Peyer's patch (tissue), 4 donors: ENCODE measurements at regions not wholly inside any gene's neighbourhood (a gene's known extent, or its start where the extent isn't known, plus 50 kb on each side); places are given as distances from the start of the nearest gene placed in this dataset.

ENCODE experiments used
- DNase-seq, 3 donors: peaks; one replicate each; pipeline ENCODE4 v3.0.0-alpha.2; 2017 to 2019
- H3K27ac ChIP-seq, 4 donors: fragments of 200-600 bp; sonication (generic); one replicate each; pipeline ENCODE4 v1.5.1; 2016 to 2019
- H3K27me3 ChIP-seq, 2 donors: fragments of 200-600 bp; sonication (generic); one replicate each; pipeline ENCODE4 v1.5.1; 2019
- H3K36me3 ChIP-seq, 3 donors: fragments of 200-600 bp; sonication (generic); one replicate each; pipeline ENCODE4 v1.5.1; 2016 to 2019
- H3K4me1 ChIP-seq, 4 donors: fragments of 200-600 bp; sonication (generic); one replicate each; pipeline ENCODE4 v1.5.1; 2016 to 2019
- H3K4me3 ChIP-seq, 4 donors: fragments of 200-600 bp; sonication (generic); 1 replicate in 3 of 4; 2 replicates in 1 of 4; pipeline ENCODE4 v1.5.1; 2016 to 2019; ENCODE audit warnings: mild to moderate bottlenecking in 1 of 4
- H3K9me3 ChIP-seq, 4 donors: fragments of 200-600 bp; sonication (generic); one replicate each; pipeline ENCODE4 v1.5.1; 2016 to 2019; ENCODE audit warnings: mild to moderate bottlenecking in 1 of 4
- POLR2A ChIP-seq, 2 donors: fragments of 450-650 bp; IDR thresholded peaks; one replicate each; pipeline ENCODE4 v1.5.1; 2017; ENCODE audit warnings: antibody characterized with exemption in 2 of 2, mild to moderate bottlenecking in 2 of 2, moderate library complexity in 2 of 2
- TF ChIP-seq, protein P1 (sequence below), 6 experiments: fragments of 450-650 bp in 4 of 6; fragments of 200-600 bp in 2 of 6; sonication (generic) in 1 of 6; IDR thresholded peaks; one replicate each; pipeline ENCODE4 v1.5.1; 2017 to 2019; ENCODE audit warnings: antibody characterized with exemption in 6 of 6, mild to moderate bottlenecking in 3 of 6, moderate library complexity in 1 of 6

DNA sequence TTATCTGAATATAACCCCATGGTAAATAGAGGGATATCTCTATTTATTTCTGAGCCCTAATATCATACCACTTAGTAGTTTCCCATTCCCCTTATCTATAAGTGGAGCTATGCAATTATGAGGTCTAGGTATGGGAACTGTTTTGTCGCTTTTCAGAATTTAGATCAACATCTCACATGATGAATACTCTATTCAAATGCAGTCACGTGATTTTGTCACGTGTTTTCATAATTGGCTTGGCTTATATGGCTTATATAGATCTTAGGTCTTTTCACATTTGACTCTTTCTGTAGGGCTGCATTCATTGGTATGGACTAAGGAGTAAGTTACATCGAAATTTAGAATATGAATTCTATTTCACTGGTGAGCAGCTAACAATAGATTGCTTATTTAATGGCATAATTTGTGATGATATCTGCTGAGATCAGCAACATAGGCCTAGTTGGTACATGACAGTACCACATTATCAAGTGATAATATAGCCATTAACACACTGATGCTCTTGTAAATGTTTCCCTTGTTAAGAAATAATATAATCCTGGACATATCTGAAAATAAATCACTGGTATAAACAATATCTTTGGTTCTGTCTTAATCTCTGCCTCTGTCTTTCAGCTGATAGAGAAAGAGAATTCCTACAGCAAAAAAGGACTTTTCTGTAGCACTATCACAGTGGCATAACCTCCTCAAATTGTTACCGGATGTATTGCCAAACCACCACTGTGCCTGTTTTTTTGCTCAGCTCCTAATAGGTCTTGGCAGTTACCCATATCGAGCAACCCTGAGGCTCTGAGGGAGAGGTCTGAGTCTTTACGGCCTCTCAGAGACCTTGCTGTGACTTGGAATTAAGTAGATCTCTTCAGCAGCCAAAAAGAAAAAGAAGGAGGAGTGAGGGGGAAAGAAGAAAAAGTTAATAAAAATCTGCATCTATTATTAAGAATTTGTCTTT is 357.1 kb downstream of the ZPLD1 start:
- Histone ChIP-seq H3K27me3 (no peaks in the 10 kb centered on the region), H3K9me3 (no peaks in the 10 kb centered on the region), H3K4me1 (no peaks in the 10 kb centered on the region), H3K27ac (no peak overlapping the region), H3K36me3 (no peaks in the 10 kb centered on the region), H3K4me3 (no peak overlapping the region)
- TF ChIP-seq POLR2A (IDR thresholded peaks at IDR 0.05) = no peak
- TF ChIP-seq, protein P1, sequence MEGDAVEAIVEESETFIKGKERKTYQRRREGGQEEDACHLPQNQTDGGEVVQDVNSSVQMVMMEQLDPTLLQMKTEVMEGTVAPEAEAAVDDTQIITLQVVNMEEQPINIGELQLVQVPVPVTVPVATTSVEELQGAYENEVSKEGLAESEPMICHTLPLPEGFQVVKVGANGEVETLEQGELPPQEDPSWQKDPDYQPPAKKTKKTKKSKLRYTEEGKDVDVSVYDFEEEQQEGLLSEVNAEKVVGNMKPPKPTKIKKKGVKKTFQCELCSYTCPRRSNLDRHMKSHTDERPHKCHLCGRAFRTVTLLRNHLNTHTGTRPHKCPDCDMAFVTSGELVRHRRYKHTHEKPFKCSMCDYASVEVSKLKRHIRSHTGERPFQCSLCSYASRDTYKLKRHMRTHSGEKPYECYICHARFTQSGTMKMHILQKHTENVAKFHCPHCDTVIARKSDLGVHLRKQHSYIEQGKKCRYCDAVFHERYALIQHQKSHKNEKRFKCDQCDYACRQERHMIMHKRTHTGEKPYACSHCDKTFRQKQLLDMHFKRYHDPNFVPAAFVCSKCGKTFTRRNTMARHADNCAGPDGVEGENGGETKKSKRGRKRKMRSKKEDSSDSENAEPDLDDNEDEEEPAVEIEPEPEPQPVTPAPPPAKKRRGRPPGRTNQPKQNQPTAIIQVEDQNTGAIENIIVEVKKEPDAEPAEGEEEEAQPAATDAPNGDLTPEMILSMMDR (IDR thresholded peaks at IDR 0.05) = no peak
- DNase-seq = no peak

DNA sequence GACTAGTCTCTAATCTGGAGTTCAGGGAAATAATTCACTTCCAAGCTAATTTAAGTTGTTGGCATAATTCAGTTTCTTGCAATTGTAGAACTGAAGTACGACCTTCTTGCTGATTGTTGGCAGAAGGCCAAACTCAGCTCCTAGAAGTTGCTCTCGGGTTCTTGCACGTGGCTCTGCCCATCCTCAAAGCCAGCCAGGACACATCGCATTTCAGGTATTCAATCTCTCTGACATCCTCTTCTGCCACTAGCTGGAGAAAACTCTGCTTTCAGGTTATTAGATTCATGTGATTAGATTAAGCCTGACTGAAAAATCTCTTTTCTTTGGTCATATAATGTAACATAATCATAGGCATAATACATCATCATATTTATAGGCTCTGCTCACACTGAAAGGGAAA is 362.0 kb downstream of the ZPLD1 start:
- Histone ChIP-seq H3K27ac (no peak overlapping the region), H3K4me3 (no peak overlapping the region), H3K9me3 (no peaks in the 10 kb centered on the region), H3K27me3 (no peaks in the 10 kb centered on the region), H3K36me3 (no peaks in the 10 kb centered on the region), H3K4me1 (no peaks in the 10 kb centered on the region)
- DNase-seq = no peak
- no peak for TF ChIP-seq POLR2A (IDR thresholded peaks at IDR 0.05)
- TF ChIP-seq, protein P1 (IDR thresholded peaks at IDR 0.05) = no peak

DNA sequence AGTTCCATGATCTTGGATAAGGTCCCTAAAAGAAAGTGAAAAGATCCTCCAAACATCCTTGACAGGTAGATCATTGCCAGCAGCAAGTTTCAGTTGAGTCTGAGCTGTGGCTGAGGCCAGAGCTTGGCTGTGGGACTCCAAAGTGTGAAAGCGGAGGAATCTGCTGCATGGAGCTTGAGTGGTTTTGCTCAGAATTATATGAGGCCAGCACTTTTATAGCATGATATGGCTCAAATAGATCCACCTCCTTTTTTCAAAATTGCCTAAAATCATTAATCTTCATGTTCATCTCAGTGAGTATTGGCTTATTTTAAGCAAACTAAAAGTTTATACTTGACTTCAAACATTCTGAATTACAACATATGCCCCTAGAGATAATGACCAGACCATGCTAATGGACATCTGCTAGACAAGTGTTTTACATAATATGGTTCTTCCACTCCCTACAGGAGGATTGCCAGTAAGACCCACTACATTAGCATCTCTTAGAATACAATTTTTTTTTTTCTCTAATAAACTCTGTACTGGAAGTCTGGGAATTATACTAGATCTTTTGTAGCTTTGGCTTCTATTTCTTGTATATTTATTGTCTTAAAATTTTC is 368.1 kb downstream of the ZPLD1 start:
- H3K27me3 ChIP-seq = no peaks in the 10 kb centered on the region
- TF ChIP-seq POLR2A (IDR thresholded peaks at IDR 0.05) = no peak
- TF ChIP-seq, protein P1 (IDR thresholded peaks at IDR 0.05) = no peak
- no peak overlapping the region for H3K4me3 ChIP-seq
- DNase-seq = no peak
- H3K27ac ChIP-seq = no peak overlapping the region
- no peaks in the 10 kb centered on the region for H3K4me1 ChIP-seq
- H3K9me3 ChIP-seq = no peaks in the 10 kb centered on the region
- no peaks in the 10 kb centered on the region for H3K36me3 ChIP-seq

DNA sequence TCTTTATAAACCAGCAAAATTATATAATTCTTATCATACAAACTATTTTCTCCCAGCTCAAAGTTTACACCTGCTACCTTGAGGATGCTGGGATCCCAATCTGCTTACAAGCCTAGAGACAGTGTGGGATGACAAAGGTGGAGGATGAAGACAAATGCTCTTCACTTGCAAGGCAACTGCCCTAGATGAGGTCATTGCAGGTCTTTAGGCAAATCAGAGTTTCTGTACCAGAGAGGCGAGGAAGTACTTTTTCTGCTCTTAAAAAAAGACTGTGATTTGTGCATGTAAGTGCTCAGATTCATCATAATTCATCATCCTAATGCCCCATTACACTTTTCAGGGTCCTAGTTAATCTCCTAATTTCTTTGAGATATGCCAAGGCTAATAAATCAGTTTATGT is 376.1 kb downstream of the ZPLD1 start:
- TF ChIP-seq POLR2A (IDR thresholded peaks at IDR 0.05) = no peak
- TF ChIP-seq, protein P1 (IDR thresholded peaks at IDR 0.05) = no peak
- Histone ChIP-seq H3K27me3 (no peaks in the 10 kb centered on the region), H3K4me3 (no peak overlapping the region), H3K36me3 (no peaks in the 10 kb centered on the region), H3K27ac (no peak overlapping the region), H3K9me3 (no peaks in the 10 kb centered on the region), H3K4me1 (no peaks in the 10 kb centered on the region)
- DNase-seq = no peak

DNA sequence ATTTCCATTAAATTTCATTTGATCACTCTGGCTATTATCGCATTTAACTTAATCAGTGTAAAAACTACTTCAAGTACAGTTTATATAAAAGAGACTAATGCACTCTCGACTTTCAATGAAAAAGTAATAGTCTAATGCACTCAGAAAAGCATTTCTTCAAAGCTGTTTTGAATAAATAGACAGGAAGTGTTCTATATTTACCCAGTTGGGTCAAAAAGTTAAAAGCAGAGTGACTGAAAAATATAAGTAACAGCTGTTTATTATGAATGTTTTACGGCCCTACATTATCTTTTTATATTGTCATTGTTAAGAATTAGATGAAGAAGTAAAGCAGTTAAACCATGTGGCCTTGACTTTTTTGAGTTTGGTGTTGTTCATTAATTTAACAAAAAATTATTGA is 391.8 kb downstream of the ZPLD1 start:
- TF ChIP-seq, protein P1 (IDR thresholded peaks at IDR 0.05) = no peak
- TF ChIP-seq POLR2A (IDR thresholded peaks at IDR 0.05) = no peak
- no peaks in the 10 kb centered on the region for H3K36me3 ChIP-seq
- no peaks in the 10 kb centered on the region for H3K27me3 ChIP-seq
- DNase-seq = no peak
- H3K27ac ChIP-seq = no peak overlapping the region
- no peaks in the 10 kb centered on the region for H3K4me1 ChIP-seq
- H3K9me3 ChIP-seq = no peaks in the 10 kb centered on the region
- H3K4me3 ChIP-seq = no peak overlapping the region
